ENCODE measurements at regions not wholly inside any gene's neighbourhood (a gene's known extent, or its start where the extent isn't known, plus 50 kb on each side); places are given as distances from the start of the nearest gene placed in this dataset.

- no peak for TF ChIP-seq CTCF (conservative IDR thresholded peaks at IDR 0.05)
- no peak for TF ChIP-seq ZFX (IDR thresholded peaks at IDR 0.05)
These were observed 128.1 kb upstream of the TRPC4 start for GRCh38 chr13:37997641-37998040.
